HL-60/S4 (cell line): ENCODE measurements at regions not wholly inside any gene's neighbourhood (a gene's known extent, or its start where the extent isn't known, plus 50 kb on each side); places are given as distances from the start of the nearest gene placed in this dataset.
"Not testable (repeated sequence)": the region's sequence is repeated elsewhere in the genome, so short reads cannot be mapped to it uniquely, and the experiment has no call there.

Experiments
- in situ Hi-C: fragments of 300-500 bp; cut with MboI; formaldehyde crosslinking; loops from 2 replicates; pipeline ENCODE4 v1.14.3; 2022; ENCODE audit warnings: low sequenced_read_pairs

- in situ Hi-C loops, result no loop called here
Observed at GRCh38 chr18:1778496-1779178, 792.7 kb downstream of the METTL4 start.

DNA sequence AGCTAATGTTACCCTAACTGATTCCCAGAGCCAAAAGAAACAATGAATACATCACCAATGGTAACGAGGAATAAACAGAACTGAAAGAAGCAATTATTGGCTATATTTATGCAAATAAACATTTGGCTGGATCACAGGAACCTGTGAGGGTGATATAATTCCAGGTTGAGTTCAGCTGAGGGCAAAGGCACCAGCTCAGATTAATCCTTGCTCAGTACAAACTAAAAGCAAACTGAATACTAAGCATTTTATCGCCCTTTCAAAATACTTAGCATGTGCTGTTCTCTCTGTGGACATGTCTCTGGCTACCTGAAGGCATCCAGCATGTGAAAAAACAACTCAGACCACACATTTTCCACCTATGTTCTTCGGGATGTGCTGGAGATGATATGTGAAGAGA is 791.7 kb downstream of the METTL4 start:
- in situ Hi-C loops, result no loop called here

GRCh38 chr18:1784113-1784512 is 787.2 kb downstream of the METTL4 start:
- in situ Hi-C loops, result no loop called here

- in situ Hi-C loops, result not testable (repeated sequence)
Observed at GRCh38 chr18:1785980-1786379, 785.3 kb downstream of the METTL4 start.

DNA sequence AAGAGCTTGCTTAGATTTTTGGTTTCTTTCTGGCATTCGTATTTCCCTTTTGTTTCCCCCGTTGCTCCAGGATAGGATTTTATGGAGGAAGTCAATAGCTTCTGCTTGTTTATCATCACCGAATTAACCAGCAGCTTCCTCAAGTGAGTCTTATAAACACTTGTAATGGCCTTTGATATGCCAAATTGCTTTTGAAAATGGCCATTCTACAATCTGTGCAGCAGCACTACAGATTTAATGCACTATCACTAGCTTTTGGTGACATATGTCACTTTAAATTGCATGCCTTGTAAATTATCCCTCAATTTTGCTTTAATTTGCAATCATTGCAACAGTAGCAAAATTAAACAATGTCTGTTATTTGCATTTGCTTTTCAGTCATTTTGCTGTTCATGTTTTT is 774.7 kb downstream of the METTL4 start:
- in situ Hi-C loops, result no loop called here

DNA sequence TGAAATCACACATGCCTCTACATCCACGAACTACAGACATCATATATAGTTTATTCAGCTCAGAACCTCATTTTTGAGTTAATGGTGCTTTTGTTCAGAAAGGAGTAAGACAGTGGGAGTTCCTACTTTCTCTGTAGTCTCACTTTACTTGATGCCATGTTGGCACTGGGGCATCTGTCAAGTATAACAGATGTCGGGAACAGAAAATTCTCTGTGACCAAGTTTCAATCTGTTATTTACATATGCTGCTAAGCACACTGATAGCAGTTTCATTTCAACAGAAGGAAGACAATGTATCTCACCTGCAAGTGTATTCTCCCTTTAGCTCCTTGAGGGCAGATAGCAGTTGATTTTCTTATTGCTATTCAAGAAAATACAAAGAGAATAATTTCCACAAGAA is 774.1 kb downstream of the METTL4 start:
- in situ Hi-C loops, result no loop called here

- in situ Hi-C loops, result no loop called here
Observed at GRCh38 chr18:1805521-1805920, 765.8 kb downstream of the METTL4 start.

DNA sequence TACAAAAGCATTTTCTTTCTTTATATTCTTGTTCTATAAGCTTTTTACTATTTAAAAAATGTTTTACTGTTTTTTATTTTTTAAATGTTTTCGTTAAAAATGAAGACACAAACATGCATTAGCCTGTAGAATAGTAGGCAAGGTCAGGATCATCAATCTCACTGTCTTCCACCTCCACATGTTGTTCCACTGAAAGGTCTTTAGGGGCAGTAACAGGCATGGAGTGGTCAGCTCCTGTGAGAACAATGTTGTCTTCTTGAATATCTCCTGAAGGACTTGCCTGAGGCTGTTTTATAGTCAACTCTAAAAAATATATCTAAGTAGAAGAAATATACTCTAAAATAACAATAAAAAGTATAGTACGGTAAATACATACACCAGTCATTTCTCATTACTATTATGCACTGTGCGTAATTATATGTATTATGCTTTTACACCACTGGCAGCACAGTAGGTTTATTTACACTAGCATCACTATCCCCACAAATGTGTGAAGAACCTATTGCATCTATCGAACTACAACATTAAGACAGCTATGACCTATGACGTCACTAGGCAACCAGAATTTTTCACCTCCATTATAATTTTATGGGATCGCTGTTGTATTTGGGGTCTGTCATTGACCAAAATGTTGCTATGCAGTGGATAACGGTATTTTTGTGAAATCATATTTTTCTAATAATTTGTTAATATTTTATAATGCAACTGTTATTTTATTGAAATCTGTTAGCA is 764.3 kb downstream of the METTL4 start:
- in situ Hi-C loops, result no loop called here

GRCh38 chr18:1811282-1811681 is 760.0 kb downstream of the METTL4 start:
- in situ Hi-C loops, result no loop called here

- in situ Hi-C loops, result no loop called here
Observed at GRCh38 chr18:1825296-1825695, 746.0 kb downstream of the METTL4 start.

DNA sequence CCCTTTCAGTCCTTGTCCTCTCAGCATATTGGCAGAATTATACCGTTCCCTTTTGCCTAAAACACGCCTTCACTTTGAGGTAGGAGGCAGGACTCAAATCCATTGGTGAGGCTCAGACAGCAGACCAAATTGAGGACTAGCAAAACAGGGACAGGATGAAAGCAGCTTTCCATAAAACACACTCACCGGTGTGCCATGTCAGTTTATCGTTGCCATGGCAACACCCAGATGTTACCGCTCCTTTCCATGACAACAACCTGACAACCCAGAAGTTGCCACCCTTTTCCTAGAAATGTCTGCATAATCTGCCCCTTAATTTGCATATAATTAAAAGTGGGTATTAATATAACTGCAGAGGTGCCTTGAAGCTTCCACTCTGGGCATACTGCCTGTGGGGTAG is 730.4 kb downstream of the METTL4 start:
- in situ Hi-C loops, result no loop called here

DNA sequence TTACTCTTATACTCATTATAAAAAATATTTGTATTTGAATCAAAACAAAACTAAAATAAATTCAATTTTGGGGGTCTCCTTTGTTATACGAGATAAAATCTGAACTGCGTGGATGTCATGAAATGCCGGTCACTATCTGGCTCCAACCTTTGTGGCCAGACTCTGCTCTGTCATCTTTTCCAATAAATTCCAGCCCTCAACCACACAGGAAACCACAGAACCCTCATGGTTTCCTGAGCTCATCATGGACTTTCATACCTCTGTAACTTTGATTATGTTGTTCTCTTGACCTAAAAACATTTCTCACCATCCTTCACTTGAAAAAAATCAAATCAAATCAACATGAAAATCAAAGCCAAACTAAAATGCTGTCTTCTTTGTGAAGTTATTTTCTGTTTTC is 724.7 kb downstream of the METTL4 start:
- in situ Hi-C loops, result no loop called here

DNA sequence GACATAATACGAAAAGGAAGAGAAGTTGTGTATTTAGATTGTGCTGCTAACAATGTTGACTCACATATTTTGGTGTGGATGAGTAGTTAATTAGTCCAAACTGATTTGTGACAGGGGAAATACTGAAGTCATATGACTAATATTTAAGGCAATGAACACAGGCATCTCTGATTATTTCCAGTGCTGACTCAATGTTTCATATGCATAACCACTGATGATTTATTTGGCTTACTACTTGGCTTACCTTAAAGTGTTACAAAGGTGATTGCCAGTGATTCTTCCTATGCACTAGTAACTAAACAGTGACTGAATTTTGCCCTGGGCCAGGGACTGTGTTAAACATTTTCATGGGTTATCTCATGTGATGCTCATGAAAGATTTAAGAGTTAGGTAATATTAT is 722.6 kb downstream of the METTL4 start:
- in situ Hi-C loops, result no loop called here

DNA sequence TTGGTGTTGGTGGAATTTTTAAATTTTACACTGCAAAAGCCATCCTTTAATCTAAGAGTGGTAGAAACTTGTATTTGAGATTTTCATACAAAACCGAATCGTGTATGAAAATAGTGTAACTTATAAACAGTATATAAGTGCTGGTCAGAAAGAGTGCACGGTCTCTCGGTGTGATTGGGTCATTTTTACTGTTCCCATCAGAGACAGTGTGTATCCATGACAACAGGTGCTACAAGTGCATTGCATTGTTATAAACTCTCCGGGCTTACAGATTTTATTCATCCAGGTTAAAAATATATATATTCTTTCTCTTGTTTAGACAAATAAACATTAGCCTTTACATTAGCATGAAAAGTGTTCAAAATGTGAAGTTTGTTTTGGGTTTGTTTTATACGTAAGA is 721.9 kb downstream of the METTL4 start:
- in situ Hi-C loops, result no loop called here

DNA sequence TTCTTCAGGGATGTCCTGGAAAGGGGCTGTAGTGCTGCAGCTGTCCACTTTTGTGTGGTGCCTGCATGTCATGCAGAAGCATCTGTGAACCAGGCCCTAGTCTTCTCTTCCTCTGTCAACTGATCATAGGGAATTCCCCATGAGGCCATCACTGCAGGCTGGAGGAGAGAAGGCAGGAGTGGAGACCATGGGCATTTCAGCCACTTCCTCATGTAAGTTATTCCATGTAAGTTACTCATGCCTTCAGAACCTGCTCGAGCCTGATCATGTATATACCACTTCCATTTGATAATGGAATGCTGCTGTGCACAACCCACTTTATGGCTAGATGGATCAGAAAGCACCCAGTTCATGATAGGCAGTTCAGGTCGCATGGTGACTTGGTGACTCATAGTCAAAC is 714.0 kb downstream of the METTL4 start:
- in situ Hi-C loops, result not testable (repeated sequence)

GRCh38 chr18:1861473-1861872 is 709.8 kb downstream of the METTL4 start:
- in situ Hi-C loops, result no loop called here

GRCh38 chr18:1865869-1866268 is 705.4 kb downstream of the METTL4 start:
- in situ Hi-C loops, result no loop called here

DNA sequence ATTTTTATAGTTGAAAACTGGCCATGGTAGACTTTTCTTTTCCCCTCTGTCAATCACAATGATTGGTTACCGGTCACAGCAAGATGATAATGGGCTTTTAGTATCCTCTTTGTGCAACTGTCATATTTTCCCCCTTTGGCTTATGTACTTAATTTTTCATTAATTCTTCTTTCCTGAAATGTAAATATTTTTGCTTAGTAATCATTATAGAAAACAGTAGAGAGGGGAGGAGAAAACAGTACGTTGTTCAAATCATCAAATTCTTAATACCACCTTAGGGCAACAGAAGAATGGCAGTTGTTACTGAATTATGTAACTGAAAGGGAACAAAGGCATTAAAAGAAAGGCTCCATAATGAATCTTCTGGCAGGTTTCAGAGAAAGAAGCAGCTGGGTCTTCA is 699.0 kb downstream of the METTL4 start:
- in situ Hi-C loops, result no loop called here

- in situ Hi-C loops, result no loop called here
Observed at GRCh38 chr18:1875219-1875618, 696.1 kb downstream of the METTL4 start.

GRCh38 chr18:1884623-1885022 is 686.7 kb downstream of the METTL4 start:
- in situ Hi-C loops, result no loop called here

DNA sequence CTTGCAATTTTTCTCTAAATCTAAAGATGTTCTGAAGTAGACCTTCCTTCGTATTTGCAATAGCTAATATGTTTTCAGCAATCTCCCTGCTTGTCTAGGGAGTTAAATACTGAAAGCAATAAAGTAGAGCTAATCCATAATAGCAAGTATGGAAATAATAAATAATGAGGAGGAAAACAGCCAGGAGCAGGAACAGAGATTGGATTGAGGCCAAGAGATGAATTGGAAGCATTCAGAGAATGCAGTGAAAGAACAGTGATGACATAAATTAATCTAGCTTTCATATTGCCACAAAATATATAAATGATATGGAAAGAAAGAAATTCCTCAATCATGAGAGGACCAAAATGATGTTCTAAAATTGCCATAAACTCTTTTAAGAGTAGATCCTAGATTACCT is 679.7 kb downstream of the METTL4 start:
- in situ Hi-C loops, result no loop called here

DNA sequence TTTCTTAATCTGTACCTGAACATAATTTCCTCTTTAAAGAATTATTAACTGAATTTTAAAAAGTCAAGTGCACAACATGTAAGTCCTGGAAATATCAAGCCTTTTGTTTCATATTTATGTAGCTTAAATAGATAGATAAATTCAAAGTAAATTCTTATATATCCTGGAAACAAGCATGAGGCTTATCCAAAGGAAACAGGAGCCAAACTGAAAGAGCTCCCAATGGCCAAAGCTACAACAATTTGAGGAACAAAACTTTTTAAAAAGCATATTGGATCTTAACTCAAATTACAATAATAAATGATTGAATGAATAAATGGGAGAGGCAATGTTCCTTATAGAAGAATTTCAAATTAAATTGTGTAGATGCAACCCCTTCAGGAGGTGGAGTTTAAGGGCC is 679.1 kb downstream of the METTL4 start:
- in situ Hi-C loops, result no loop called here
